HG03280 (cell line): ENCODE measurements at regions not wholly inside any gene's neighbourhood (a gene's known extent, or its start where the extent isn't known, plus 50 kb on each side); places are given as distances from the start of the nearest gene placed in this dataset.

Experiments used
- ATAC-seq: cut with Tn5 transposase; IDR thresholded peaks from one replicate; pipeline ENCODE4 v1.9.1; 2021; ENCODE audit warnings: mild to moderate bottlenecking, moderate library complexity; ENCODE audit not compliant: unreplicated experiment

GRCh38 chr3:46114323-46114988 lies 87.2 kb upstream of the XCR1 start:
- no peak for ATAC-seq

GRCh38 chr3:46113608-46114007 lies 86.3 kb upstream of the XCR1 start:
- ATAC-seq: no peak

GRCh38 chr3:46112984-46113383 lies 85.7 kb upstream of the XCR1 start:
- no peak for ATAC-seq

- ATAC-seq: no peak
Observed at GRCh38 chr3:46112296-46112695, 85.0 kb upstream of the XCR1 start.

- ATAC-seq: no peak
Observed at GRCh38 chr3:46110701-46111493, 83.6 kb upstream of the XCR1 start.

- no peak for ATAC-seq
Observed at GRCh38 chr3:46107682-46108081, 80.4 kb upstream of the XCR1 start.

- no peak for ATAC-seq
Observed at GRCh38 chr3:46105306-46105919, 78.1 kb upstream of the XCR1 start.

GRCh38 chr3:46104706-46105105 lies 77.4 kb upstream of the XCR1 start:
- ATAC-seq: no peak

- no peak for ATAC-seq
Observed at GRCh38 chr3:46102780-46103130, 75.5 kb upstream of the XCR1 start.

GRCh38 chr3:46102059-46102779 lies 74.9 kb upstream of the XCR1 start:
- ATAC-seq: no peak

GRCh38 chr3:46100812-46101211 lies 73.5 kb upstream of the XCR1 start:
- no peak for ATAC-seq

- no peak for ATAC-seq
Observed at GRCh38 chr3:46098319-46098761, 71.1 kb upstream of the XCR1 start.

GRCh38 chr3:46097691-46098241 lies 70.5 kb upstream of the XCR1 start:
- no peak for ATAC-seq

GRCh38 chr3:46096781-46097180 lies 69.5 kb upstream of the XCR1 start:
- no peak for ATAC-seq

- ATAC-seq: no peak
Observed at GRCh38 chr3:46096336-46096735, 69.1 kb upstream of the XCR1 start.

- ATAC-seq: peak; percentile 71
Observed at GRCh38 chr3:46095307-46095706, 68.0 kb upstream of the XCR1 start.

GRCh38 chr3:46094506-46094905 lies 67.2 kb upstream of the XCR1 start:
- ATAC-seq: no peak

- ATAC-seq: no peak
Observed at GRCh38 chr3:46093966-46094365, 66.7 kb upstream of the XCR1 start.

GRCh38 chr3:46093327-46093942 lies 66.2 kb upstream of the XCR1 start:
- ATAC-seq: no peak

- ATAC-seq: peak; percentile 39
Observed at GRCh38 chr3:46092702-46093080, 65.4 kb upstream of the XCR1 start.
